HEK293T (cell line): ENCODE measurements at regions not wholly inside any gene's neighbourhood (a gene's known extent, or its start where the extent isn't known, plus 50 kb on each side); places are given as distances from the start of the nearest gene placed in this dataset.

Experiments
- ARNT ChIP-seq: fragments of 450-650 bp; IDR thresholded peaks from 2 replicates; pipeline ENCODE4 v1.6.1; 2017; ENCODE audit warnings: mild to moderate bottlenecking
- BHLHE40 ChIP-seq: fragments of 450-650 bp; IDR thresholded peaks from 2 replicates; pipeline ENCODE4 v1.6.1; 2016; ENCODE audit warnings: mild to moderate bottlenecking, moderate library complexity, borderline replicate concordance
- FOXM1 ChIP-seq: fragments of 450-650 bp; IDR thresholded peaks from 2 replicates; pipeline ENCODE4 v1.6.1; 2017; ENCODE audit warnings: mild to moderate bottlenecking, borderline replicate concordance

DNA sequence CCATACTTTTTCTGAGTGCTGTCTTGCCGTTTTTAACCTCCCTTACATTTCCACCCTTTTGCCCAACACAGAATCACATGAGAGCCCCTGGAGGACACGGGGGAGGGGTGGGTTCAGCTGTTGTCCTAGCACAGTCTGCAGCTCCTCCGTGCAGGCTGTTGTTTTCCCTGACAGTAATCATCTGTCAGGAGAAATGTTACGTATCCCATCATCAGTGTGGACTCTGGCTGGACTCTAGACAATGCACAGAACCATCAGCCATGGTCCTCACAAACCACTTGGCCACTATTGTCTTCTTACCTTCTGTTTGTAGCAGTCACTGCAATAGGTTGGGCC lies 92.1 kb downstream of the RIN2 start:
- no peak for TF ChIP-seq BHLHE40
- no peak for TF ChIP-seq FOXM1
- TF ChIP-seq ARNT = no peak
